NOMO-1 (cell line): ENCODE measurements at regions not wholly inside any gene's neighbourhood (a gene's known extent, or its start where the extent isn't known, plus 50 kb on each side); places are given as distances from the start of the nearest gene placed in this dataset.
"Not testable (repeated sequence)": the region's sequence is repeated elsewhere in the genome, so short reads cannot be mapped to it uniquely, and the experiment has no call there.

Source experiments
- DNase-seq, 2 experiments: peaks; one replicate each; lab custom pipeline; 2025; ENCODE audit not compliant: unreplicated experiment in 2 of 2; lab: John Stamatoyannopoulos, UW

DNA sequence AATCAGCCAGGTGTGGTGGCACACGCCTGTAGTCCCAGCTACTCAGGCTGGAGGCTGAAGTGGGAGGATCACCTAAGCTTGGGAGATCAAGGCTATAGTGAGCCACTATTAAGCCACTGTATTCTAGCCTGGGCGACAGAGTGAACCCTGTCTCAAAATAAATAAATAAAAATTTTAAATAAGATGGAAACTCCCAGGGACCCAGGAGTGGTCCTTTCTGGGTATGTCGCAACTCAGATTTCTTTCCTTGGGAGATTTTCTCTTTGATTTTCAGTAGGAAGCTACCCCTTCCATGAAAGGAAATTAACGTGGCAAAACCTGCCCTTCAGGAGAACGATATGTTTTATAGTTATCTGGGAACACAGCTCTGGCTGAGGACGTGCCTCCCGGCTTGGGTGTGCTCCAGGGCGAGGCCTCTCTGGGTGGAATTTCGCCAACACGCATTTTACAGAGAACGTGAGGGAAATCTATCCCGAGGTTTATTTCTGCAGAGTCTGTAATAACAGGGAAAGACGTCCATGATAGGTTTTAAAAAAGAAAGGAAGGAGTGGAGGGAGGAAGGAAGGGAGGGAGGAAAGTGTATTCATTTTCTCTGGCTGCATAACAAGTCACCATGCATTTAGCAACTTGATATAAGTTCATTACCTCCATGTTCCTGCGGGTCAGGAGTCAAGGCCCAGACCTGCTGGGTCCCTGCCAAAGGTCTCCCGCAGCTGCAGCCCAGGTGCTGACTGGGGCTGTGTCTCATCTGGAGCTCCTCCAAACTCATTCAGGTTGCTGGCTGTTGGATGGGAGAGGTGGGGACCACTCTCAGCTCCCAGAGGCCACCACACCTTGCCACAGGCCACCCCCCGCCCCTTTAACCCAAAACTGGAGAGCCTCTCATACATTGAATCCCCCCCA, 80.6 kb upstream of the GSC start:
- DNase-seq: no peak

DNA sequence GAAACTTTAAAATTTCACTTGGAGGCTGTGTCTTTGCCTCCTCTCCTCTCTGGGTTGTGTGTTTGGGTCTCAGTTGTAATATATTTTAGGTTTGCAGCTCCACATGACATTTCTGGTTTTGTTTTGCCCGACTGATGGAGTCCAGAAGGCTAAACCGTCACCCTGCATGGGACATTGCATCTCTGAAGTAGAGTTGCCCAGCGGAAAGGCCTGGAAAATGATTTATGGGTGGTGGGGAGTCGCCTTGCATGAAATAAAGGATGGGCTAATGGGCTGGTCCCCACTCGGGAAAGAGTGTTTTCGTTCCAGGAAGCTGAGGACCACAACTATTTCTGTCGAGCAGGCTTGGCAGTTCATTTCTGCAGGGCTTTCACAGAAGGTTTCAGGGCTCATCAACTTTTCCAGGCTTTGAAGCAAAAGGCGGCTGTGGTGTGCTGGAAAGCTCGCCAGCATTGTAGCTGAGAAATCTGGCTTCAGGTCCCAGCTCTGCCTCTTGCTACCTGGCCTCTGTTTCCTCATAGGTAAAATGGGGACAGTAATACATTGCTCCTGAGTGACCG, 74.8 kb upstream of the GSC start:
- no peak for DNase-seq

GRCh38 chr14:94840467-94840866, 70.6 kb upstream of the GSC start:
- no peak for DNase-seq

GRCh38 chr14:94839348-94839747, 69.4 kb upstream of the GSC start:
- no peak for DNase-seq

GRCh38 chr14:94836849-94837248, 66.9 kb upstream of the GSC start:
- no peak for DNase-seq

DNA sequence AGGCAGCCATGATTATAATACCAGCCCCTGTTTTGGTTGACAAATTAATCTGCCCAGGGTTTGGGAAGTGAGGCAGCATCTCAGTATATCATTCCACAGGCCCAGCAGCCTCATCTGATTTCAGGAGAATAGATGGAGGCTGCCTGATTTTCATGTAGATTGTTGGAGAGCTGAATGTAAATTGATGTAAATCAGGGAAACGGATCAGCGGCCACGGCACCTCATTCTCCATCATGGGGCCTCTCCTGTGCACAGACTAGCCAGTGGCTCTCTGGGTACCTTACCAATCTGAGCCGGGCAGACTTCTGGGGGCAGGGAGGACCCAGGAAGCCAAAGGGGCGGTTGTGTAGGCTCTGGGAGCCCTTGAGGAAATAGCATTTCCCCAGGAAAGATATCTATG, 63.7 kb upstream of the GSC start:
- DNase-seq: no peak

DNA sequence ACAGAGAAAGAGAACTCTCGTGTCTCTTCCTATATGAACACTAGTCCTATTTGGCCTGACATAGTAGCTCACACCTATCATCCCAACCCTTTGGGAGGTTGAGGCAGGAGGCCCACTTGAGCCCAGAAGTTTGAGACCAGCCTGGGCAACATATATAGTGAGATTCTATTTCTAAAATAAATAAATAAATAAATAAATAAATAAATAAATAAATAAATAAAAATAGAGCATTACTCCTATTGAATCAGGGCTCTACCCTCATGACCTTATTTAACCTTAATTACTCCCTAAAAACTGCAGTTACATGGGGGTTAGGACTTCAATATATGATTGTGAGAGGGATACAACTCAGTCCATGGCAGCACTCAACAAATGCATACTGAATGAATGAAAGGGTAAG, 61.2 kb upstream of the GSC start:
- no peak for DNase-seq

GRCh38 chr14:94827711-94828447, 58.0 kb upstream of the GSC start:
- DNase-seq: no peak

- no peak for DNase-seq
These were observed 56.9 kb upstream of the GSC start for GRCh38 chr14:94826774-94827173.

- no peak for DNase-seq
These were observed 53.8 kb upstream of the GSC start for GRCh38 chr14:94823556-94824341.

DNA sequence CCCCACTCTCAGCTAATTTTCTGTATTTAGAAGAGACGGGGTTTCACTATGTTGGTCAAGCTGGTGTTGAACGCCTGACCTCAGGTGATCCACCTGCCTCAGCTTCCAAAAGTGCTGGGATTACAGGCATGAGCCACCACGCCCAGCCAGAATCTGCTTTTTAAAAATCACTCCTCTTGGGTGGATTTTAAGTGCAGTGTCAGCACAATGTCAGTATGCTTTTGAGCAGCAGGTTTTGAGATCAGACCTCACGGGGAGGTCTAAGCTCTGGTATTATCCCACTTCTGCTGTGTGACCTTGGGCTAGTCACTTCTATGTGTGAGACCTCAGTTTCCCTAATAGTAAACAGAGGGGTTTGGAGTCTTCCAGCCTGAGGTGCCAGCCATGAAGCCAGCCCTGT, 51.8 kb upstream of the GSC start:
- DNase-seq: no peak

- not testable (repeated sequence) for DNase-seq
These were observed 51.0 kb upstream of the GSC start for GRCh38 chr14:94820932-94821331.
